ENCODE measurements at regions not wholly inside any gene's neighbourhood (a gene's known extent, or its start where the extent isn't known, plus 50 kb on each side); places are given as distances from the start of the nearest gene placed in this dataset.

DNA sequence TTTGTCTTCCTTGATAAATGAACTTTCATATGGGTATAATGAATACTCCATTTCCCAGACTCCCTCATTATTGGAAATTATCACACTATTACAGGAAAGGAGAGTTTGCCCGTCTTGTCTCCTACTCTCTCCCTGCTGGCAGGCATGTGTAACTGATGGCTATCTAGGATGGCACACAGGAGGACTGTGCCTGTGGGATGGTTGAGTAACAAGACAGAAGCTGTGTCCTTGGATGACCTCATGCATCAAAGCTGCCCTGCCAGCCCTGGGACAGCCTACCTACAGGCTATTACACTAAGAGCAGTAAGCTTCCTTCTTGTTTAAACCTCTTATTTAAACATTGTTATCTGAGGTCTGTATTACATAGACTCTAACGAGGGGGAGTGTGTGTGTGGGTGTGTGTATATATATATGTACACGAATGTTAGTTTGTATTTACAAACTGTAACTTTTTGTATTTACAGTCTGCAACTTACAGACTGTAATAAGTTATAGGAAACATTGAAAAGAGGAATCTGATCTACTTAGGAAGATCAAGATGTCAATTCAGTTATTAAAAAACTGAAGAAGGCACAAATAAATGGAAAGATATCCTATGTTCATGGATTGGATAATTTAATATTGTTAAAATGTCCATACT lies 247.6 kb upstream of the ACO1 start (continued):
- TF ChIP-seq ATF7 (IDR thresholded peaks at IDR 0.05) (peak; percentile 91), ATF7 (CRISPR knock-in tag; IDR thresholded peaks at IDR 0.05) (peak; percentile 85), ZNF878 (CRISPR knock-in tag; IDR thresholded peaks at IDR 0.05) (no peak), FOXC1 (CRISPR knock-in tag; IDR thresholded peaks at IDR 0.05; ENCODE audit: borderline replicate concordance) (no peak), ZNF501 (CRISPR knock-in tag; IDR thresholded peaks at IDR 0.05) (no peak), ZNF75D (CRISPR knock-in tag; IDR thresholded peaks at IDR 0.05; ENCODE audit: borderline replicate concordance) (no peak), ZBTB7A (CRISPR knock-in tag; IDR thresholded peaks at IDR 0.05) (no peak), ZNF292 (CRISPR knock-in tag; IDR thresholded peaks at IDR 0.05; ENCODE audit: borderline replicate concordance, low read depth) (peak; percentile 89; the same call in 1 of the 2 replicates), ZNF572 (CRISPR knock-in tag; IDR thresholded peaks at IDR 0.05) (no peak), RFXANK (CRISPR knock-in tag; IDR thresholded peaks at IDR 0.05) (no peak), ZFYVE20 (CRISPR knock-in tag; IDR thresholded peaks at IDR 0.05; ENCODE audit: borderline replicate concordance, low read depth) (no peak), RNF2 (conservative IDR thresholded peaks at IDR 0.05; ENCODE audit: low read depth) (no peak), ZNF138 (CRISPR knock-in tag; IDR thresholded peaks at IDR 0.05; ENCODE audit: low read depth) (no peak), TCF7 (IDR thresholded peaks at IDR 0.05; ENCODE audit: low read depth) (peak; percentile 95), PRPF4 (IDR thresholded peaks at IDR 0.05; ENCODE audit: low read depth, low read length, poor library complexity, severe bottlenecking) (no peak), CCDC6 (CRISPR knock-in tag; IDR thresholded peaks at IDR 0.05) (no peak), ZBTB4 (CRISPR knock-in tag; IDR thresholded peaks at IDR 0.05; ENCODE audit: borderline replicate concordance) (no peak), MEIS2 (CRISPR knock-in tag; IDR thresholded peaks at IDR 0.05) (peak; percentile 84), SSRP1 (CRISPR knock-in tag; IDR thresholded peaks at IDR 0.05) (0 out of 2 replicates have a peak, but pooled peaks have one; percentile 66), ZNF101 (CRISPR knock-in tag; IDR thresholded peaks at IDR 0.05; ENCODE audit: borderline replicate concordance, low read depth) (no peak), NFYB (CRISPR knock-in tag; IDR thresholded peaks at IDR 0.05) (no peak), ATF7-NPFF (CRISPR knock-in tag; IDR thresholded peaks at IDR 0.05; ENCODE audit: low read depth) (no peak), ZFP37 (CRISPR knock-in tag; IDR thresholded peaks at IDR 0.05; ENCODE audit: borderline replicate concordance) (no peak), ARNT (IDR thresholded peaks at IDR 0.05) (no peak)
- TF ChIP-seq, protein P1, sequence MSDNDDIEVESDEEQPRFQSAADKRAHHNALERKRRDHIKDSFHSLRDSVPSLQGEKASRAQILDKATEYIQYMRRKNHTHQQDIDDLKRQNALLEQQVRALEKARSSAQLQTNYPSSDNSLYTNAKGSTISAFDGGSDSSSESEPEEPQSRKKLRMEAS (IDR thresholded peaks at IDR 0.05) = no peak
- TF ChIP-seq, protein P2, sequence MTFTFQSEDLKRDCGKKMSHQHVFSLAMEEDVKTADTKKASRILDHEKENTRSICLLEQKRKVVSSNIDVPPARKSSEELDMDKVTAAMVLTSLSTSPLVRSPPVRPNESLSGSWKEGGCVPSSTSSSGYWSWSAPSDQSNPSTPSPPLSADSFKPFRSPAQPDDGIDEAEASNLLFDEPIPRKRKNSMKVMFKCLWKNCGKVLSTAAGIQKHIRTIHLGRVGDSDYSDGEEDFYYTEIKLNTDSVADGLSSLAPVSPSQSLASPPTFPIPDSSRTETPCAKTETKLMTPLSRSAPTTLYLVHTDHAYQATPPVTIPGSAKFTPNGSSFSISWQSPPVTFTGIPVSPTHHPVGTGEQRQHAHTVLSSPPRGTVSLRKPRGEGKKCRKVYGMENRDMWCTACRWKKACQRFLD (CRISPR knock-in tag; IDR thresholded peaks at IDR 0.05; ENCODE audit: borderline replicate concordance) = no peak
